Fibroblast of lung (primary cell): ENCODE measurements at regions not wholly inside any gene's neighbourhood (a gene's known extent, or its start where the extent isn't known, plus 50 kb on each side); places are given as distances from the start of the nearest gene placed in this dataset.
A peak's percentile ranks its signal among the peaks of the same experiment; 100 is the strongest.

Experiments used
- DNase-seq, 2 donors: peaks; one replicate each; pipeline versions ENCODE4 v3.0.0 to v3.0.0-alpha.2; 2010; ENCODE audit warnings: low read depth in 2 of 2
- H2AFZ ChIP-seq: 2 replicates; pipeline ENCODE4 v1.5.1; 2012; ENCODE audit warnings: low read length, control low read depth, inconsistent platforms
- H3K27ac ChIP-seq: 2 replicates; pipeline ENCODE4 v1.5.1; 2011; ENCODE audit warnings: low read length, control low read depth; ENCODE audit not compliant: insufficient read depth
- H3K27me3 ChIP-seq: 2 replicates; pipeline ENCODE4 v1.5.1; 2011; ENCODE audit warnings: mild to moderate bottlenecking, low read length; ENCODE audit not compliant: control insufficient read depth, insufficient read depth
- H3K36me3 ChIP-seq: 2 replicates; pipeline ENCODE4 v1.5.1; 2011; ENCODE audit warnings: low read length; ENCODE audit not compliant: control insufficient read depth, insufficient read depth
- H3K4me1 ChIP-seq: 2 replicates; pipeline ENCODE4 v1.5.1; 2011; ENCODE audit warnings: low read length; ENCODE audit not compliant: control insufficient read depth, insufficient read depth; ENCODE audit errors: extremely low read depth
- H3K4me2 ChIP-seq: 2 replicates; pipeline ENCODE4 v1.5.1; 2011; ENCODE audit warnings: low read length, control low read depth; ENCODE audit not compliant: insufficient read depth; ENCODE audit errors: extremely low read depth
- H3K4me3 ChIP-seq, 4 experiments: fragments of 200-600 bp in 1 of 4; sonication (generic) in 1 of 4; replicated peaks in 1 of 4; 2 replicates each; pipeline ENCODE4 v1.5.1; 2011 to 2016; ENCODE audit warnings: low read length in 4 of 4, low read depth in 3 of 4, mild to moderate bottlenecking in 3 of 4, control low read depth in 2 of 4, inconsistent platforms in 1 of 4, mixed read lengths in 1 of 4; ENCODE audit not compliant: insufficient read depth in 1 of 4; ENCODE audit errors: control extremely low read depth in 1 of 4
- H3K79me2 ChIP-seq: 2 replicates; pipeline ENCODE4 v1.5.1; 2012; ENCODE audit warnings: mild to moderate bottlenecking, low read length, inconsistent platforms; ENCODE audit not compliant: control insufficient read depth, insufficient read depth
- H3K9ac ChIP-seq: 2 replicates; pipeline ENCODE4 v1.5.1; 2011; ENCODE audit warnings: mild to moderate bottlenecking, low read length, control low read depth; ENCODE audit not compliant: insufficient read depth
- H3K9me3 ChIP-seq: 2 replicates; pipeline ENCODE4 v1.5.1; 2012; ENCODE audit warnings: low read depth, low read length; ENCODE audit not compliant: control insufficient read depth, insufficient read depth
- H4K20me1 ChIP-seq: 2 replicates; pipeline ENCODE4 v1.5.1; 2011; ENCODE audit warnings: low read length; ENCODE audit not compliant: control insufficient read depth, insufficient read depth; ENCODE audit errors: extremely low read depth
- EZH2 ChIP-seq: IDR thresholded peaks from 2 replicates; pipeline ENCODE4 v1.5.1; 2012; ENCODE audit warnings: low read length, control low read depth, mild to moderate bottlenecking; ENCODE audit errors: missing control alignments
- TF ChIP-seq, protein P1 (sequence below), 2 donors: IDR thresholded peaks in 1 of 2; conservative IDR thresholded peaks in 1 of 2; 1 replicate in 1 of 2; 2 replicates in 1 of 2; pipeline ENCODE4 v1.5.1; 2011 to 2012; ENCODE audit warnings: low read length in 2 of 2, control low read depth in 1 of 2, inconsistent platforms in 1 of 2, low read depth in 1 of 2, mild to moderate bottlenecking in 1 of 2

DNA sequence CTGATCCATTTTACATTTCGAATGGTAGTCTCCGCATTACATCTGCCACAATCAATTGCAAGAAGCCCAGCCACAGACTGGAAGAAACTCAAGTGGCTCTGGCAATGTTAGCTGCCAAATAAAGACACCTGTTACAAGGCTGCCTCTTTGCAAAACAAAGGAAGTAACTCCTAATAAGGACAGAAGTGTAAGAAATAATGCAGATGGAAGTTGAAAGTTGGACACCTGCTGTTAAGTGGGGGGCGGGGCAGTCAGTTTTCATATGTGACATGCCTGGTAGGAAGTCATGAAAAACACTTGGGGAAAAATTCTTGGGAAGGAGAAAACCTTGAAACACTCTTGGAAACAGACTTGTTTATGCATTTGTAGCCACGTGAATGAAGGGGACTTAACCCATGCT, 54.1 kb upstream of the ATP2C1 start:
- no peak overlapping the region for H3K4me2 ChIP-seq
- no peaks in the 10 kb centered on the region for H3K36me3 ChIP-seq
- no peaks in the 10 kb centered on the region for H4K20me1 ChIP-seq
- H3K27ac ChIP-seq = no peak overlapping the region
- H3K9me3 ChIP-seq = no peaks in the 10 kb centered on the region
- no peaks in the 10 kb centered on the region for H3K4me1 ChIP-seq
- H3K79me2 ChIP-seq = no peaks in the 10 kb centered on the region
- TF ChIP-seq, protein P1, sequence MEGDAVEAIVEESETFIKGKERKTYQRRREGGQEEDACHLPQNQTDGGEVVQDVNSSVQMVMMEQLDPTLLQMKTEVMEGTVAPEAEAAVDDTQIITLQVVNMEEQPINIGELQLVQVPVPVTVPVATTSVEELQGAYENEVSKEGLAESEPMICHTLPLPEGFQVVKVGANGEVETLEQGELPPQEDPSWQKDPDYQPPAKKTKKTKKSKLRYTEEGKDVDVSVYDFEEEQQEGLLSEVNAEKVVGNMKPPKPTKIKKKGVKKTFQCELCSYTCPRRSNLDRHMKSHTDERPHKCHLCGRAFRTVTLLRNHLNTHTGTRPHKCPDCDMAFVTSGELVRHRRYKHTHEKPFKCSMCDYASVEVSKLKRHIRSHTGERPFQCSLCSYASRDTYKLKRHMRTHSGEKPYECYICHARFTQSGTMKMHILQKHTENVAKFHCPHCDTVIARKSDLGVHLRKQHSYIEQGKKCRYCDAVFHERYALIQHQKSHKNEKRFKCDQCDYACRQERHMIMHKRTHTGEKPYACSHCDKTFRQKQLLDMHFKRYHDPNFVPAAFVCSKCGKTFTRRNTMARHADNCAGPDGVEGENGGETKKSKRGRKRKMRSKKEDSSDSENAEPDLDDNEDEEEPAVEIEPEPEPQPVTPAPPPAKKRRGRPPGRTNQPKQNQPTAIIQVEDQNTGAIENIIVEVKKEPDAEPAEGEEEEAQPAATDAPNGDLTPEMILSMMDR (conservative IDR thresholded peaks at IDR 0.05 in 1 of 2, IDR thresholded peaks at IDR 0.05 in 1 of 2; ENCODE audit: low read depth in 1 of 2, low read length in 2 of 2) = no peak
- no peak for TF ChIP-seq EZH2
- no peak overlapping the region for H3K9ac ChIP-seq
- no peak overlapping the region for H3K4me3 ChIP-seq
- H2AFZ ChIP-seq = no peak overlapping the region
- DNase-seq = no peak
- H3K27me3 ChIP-seq = no peaks in the 10 kb centered on the region

DNA sequence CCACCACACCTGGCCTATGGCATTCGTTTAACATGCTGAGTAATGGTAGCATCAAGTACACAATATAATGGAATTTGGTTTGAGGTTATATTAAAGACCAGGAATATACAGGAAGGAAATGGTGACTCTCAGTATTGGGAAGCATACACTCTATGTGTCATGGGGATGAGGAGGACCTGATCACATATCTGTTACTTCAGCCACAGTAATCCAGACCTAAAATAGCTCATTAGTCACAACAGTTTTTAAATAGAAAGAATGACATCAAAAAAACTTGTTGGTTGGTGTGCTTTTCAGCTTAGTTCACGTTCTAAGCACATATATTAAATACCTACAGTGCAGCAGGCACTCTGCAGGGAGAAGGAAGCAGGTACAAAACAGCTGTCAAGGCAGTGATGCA, 52.5 kb upstream of the ATP2C1 start:
- no peaks in the 10 kb centered on the region for H3K79me2 ChIP-seq
- H3K27me3 ChIP-seq = no peaks in the 10 kb centered on the region
- H3K4me2 ChIP-seq = no peak overlapping the region
- DNase-seq = peak in 1 of 2 donors; percentile 8
- no peaks in the 10 kb centered on the region for H3K9me3 ChIP-seq
- H3K36me3 ChIP-seq = no peaks in the 10 kb centered on the region
- no peaks in the 10 kb centered on the region for H3K4me1 ChIP-seq
- H3K9ac ChIP-seq = no peak overlapping the region
- no peaks in the 10 kb centered on the region for H4K20me1 ChIP-seq
- no peak overlapping the region for H2AFZ ChIP-seq
- no peak for TF ChIP-seq EZH2
- TF ChIP-seq, protein P1 (conservative IDR thresholded peaks at IDR 0.05 in 1 of 2, IDR thresholded peaks at IDR 0.05 in 1 of 2; ENCODE audit: low read depth in 1 of 2, low read length in 2 of 2) = no peak
- H3K4me3 ChIP-seq = no peak overlapping the region
- H3K27ac ChIP-seq = no peak overlapping the region

DNA sequence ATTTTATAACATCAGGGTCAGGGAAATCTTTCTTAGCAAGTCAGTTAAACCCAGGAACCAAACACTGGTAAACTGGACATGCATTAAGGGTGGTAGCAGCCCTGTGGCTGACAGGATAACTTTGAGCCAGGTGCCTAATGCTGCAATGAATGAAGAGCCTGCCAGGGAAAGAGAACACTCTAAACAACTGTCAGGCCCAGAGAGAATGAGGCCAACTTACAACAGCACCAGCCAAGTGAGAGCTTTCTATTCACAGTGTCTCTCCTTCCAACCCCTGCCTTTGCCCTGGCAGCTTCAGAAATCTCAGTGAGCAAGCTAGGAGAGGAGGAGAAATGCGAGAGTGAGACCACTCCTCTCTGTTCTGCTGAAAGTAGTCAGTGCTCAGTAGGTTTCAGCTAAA, 50.4 kb upstream of the ATP2C1 start:
- H4K20me1 ChIP-seq = no peaks in the 10 kb centered on the region
- H3K36me3 ChIP-seq = no peaks in the 10 kb centered on the region
- H3K9me3 ChIP-seq = no peaks in the 10 kb centered on the region
- TF ChIP-seq, protein P1 (conservative IDR thresholded peaks at IDR 0.05 in 1 of 2, IDR thresholded peaks at IDR 0.05 in 1 of 2; ENCODE audit: low read depth in 1 of 2, low read length in 2 of 2) = no peak
- no peak for TF ChIP-seq EZH2
- no peak for DNase-seq
- H3K4me2 ChIP-seq = no peak overlapping the region
- H3K27me3 ChIP-seq = no peaks in the 10 kb centered on the region
- no peak overlapping the region for H3K27ac ChIP-seq
- no peak overlapping the region for H3K9ac ChIP-seq
- no peak overlapping the region for H3K4me3 ChIP-seq
- no peaks in the 10 kb centered on the region for H3K79me2 ChIP-seq
- H3K4me1 ChIP-seq = no peaks in the 10 kb centered on the region
- no peak overlapping the region for H2AFZ ChIP-seq
